ENCODE measurements at regions not wholly inside any gene's neighbourhood (a gene's known extent, or its start where the extent isn't known, plus 50 kb on each side); places are given as distances from the start of the nearest gene placed in this dataset.

- TF ChIP-seq CTCF (conservative IDR thresholded peaks at IDR 0.05) (no peak), ZFX (IDR thresholded peaks at IDR 0.05) (no peak)
These were observed 108.5 kb downstream of the VAPA start for GRCh38 chr18:10022365-10022764.
